ENCODE measurements at regions not wholly inside any gene's neighbourhood (a gene's known extent, or its start where the extent isn't known, plus 50 kb on each side); places are given as distances from the start of the nearest gene placed in this dataset.
"Not testable (repeated sequence)": the region's sequence is repeated elsewhere in the genome, so short reads cannot be mapped to it uniquely, and the experiment has no call there.

GRCh38 chr18:79587779-79588635 lies 91.6 kb upstream of the CTDP1 start:
- no peak for DNase-seq (ENCODE audit: low read depth)
- H3K4me3 ChIP-seq (ENCODE audit: low read depth, low read length), result no peak overlapping the region
- TF ChIP-seq CTCF (IDR thresholded peaks at IDR 0.05; ENCODE audit: low read depth, low read length, missing control alignments), result no peak

- no peak for DNase-seq (ENCODE audit: low read depth)
- no peak for TF ChIP-seq CTCF (IDR thresholded peaks at IDR 0.05; ENCODE audit: low read depth, low read length, missing control alignments)
- no peak overlapping the region for H3K4me3 ChIP-seq (ENCODE audit: low read depth, low read length)
Observed at GRCh38 chr18:79588636-79589481, 90.7 kb upstream of the CTDP1 start.

- H3K4me3 ChIP-seq (ENCODE audit: low read depth, low read length), result no peak overlapping the region
- no peak for TF ChIP-seq CTCF (IDR thresholded peaks at IDR 0.05; ENCODE audit: low read depth, low read length, missing control alignments)
Observed at GRCh38 chr18:79589601-79590091, 90.0 kb upstream of the CTDP1 start.

GRCh38 chr18:79590191-79591031 lies 89.2 kb upstream of the CTDP1 start:
- DNase-seq (ENCODE audit: low read depth), result no peak
- no peak overlapping the region for H3K4me3 ChIP-seq (ENCODE audit: low read depth, low read length)
- TF ChIP-seq CTCF (IDR thresholded peaks at IDR 0.05; ENCODE audit: low read depth, low read length, missing control alignments), result no peak

More at GRCh38 chr18:79589601-79590091, 90.0 kb upstream of the CTDP1 start:
- no peak for DNase-seq (ENCODE audit: low read depth)

GRCh38 chr18:79591032-79591308 lies 88.6 kb upstream of the CTDP1 start:
- no peak for TF ChIP-seq CTCF (IDR thresholded peaks at IDR 0.05; ENCODE audit: low read depth, low read length, missing control alignments)
- no peak for DNase-seq (ENCODE audit: low read depth)
- H3K4me3 ChIP-seq (ENCODE audit: low read depth, low read length), result no peak overlapping the region

- H3K4me3 ChIP-seq (ENCODE audit: low read depth, low read length); DNase-seq (ENCODE audit: low read depth): not testable (repeated sequence)
Observed at GRCh38 chr18:79592684-79593083, 86.9 kb upstream of the CTDP1 start.
